ENCODE measurements at regions not wholly inside any gene's neighbourhood (a gene's known extent, or its start where the extent isn't known, plus 50 kb on each side); places are given as distances from the start of the nearest gene placed in this dataset.
"Not testable (repeated sequence)": the region's sequence is repeated elsewhere in the genome, so short reads cannot be mapped to it uniquely, and the experiment has no call there.

GRCh38 chr6:150456466-150456865 lies 87.7 kb downstream of the IYD start:
- no peak for DNase-seq (ENCODE audit: low spot score)

DNA sequence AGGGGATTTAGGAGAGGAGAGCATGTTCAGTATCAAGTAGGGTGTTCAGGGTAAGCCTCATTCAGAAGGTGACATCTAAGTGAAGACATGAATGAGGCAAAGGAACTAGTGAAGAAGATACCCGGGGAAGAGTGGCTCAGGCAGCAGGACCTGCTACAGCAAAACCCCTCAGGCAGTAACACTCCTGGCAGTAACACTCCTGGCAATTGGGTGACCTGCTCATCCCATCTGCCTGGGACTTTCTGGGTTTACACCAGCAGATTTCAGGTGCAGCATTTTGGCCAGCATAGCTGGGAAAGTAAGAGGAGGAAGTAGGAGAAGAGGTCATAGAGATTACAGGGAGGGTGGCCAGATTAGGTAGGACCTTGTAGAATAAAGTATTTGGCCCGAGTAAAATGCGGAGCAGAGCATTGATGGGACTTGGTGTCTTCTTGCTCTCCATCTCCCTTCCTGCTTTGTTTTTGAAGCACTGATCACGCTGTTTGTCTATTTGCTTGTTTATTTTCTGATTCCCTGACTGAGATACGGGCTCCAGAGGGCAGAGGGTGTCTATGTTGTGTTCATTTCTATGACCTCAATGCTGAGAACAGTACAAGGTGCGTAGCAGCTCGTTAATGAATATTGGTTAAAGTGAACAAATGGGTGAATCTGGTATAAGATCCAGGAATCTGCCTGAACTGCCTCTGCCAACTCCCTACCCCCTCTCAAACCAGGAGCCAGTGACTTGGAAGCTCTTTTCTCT lies 88.3 kb downstream of the IYD start:
- no peak for DNase-seq (ENCODE audit: low spot score)

- DNase-seq (ENCODE audit: low spot score): no peak
Observed at GRCh38 chr6:150458579-150458978, 89.8 kb downstream of the IYD start.

DNA sequence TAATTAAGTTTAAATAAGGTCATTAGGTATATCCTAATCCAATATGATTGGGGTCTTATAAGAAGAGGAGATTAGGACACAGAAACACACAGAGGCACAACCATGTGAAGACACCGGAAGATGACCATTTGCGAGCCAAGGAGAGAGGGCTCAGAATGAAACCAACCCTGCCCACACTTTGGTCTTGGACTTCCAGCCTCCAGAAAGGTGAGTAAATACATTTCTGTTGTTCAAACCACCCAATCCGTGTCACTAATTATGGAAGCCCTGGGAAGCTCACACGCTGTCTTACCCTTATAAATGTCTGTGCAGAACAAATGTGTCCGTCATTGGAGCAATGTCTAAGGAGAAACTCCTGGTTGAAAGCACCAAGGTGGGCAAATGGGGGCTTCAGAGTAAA lies 95.0 kb downstream of the IYD start:
- no peak for DNase-seq (ENCODE audit: low spot score)

GRCh38 chr6:150464966-150465365 lies 96.2 kb downstream of the IYD start:
- no peak for DNase-seq (ENCODE audit: low spot score)

DNA sequence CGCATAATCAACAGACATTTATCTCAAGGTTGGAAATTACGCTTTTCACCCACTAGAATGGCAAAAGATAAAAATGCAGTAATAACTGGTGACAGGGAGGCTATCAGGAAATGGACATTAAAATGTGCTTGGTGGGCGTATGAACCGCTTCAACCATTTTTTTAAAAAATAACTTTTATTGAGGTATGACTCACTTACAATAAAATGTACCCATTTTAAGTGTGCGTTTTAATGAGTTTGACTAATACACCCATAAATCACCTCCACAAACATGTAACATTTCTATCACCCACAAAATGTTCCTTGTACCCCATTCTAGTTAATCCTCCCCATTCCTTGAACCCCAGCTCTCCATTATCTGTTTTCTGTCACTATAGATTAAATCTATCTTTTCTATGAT lies 96.8 kb downstream of the IYD start:
- no peak for DNase-seq (ENCODE audit: low spot score)

DNA sequence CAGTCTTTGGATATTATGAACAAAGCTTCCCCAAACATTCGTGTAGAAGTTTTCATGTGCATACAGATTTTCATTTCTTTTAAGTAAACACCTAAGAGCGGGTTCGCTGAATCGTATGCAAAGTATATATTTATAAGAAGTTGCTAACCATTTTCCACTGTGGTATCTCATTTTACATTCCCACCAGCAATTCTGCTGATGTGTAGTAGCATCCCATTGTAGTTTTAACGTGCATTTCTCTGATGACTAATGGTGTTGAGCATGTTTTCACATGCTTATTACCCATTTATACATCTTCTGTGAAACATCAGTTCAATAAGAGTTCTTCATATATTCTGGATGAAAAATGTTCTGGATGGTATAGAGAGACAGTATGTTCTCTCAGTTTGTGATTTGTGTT lies 97.4 kb downstream of the IYD start:
- DNase-seq (ENCODE audit: low spot score): no peak

DNA sequence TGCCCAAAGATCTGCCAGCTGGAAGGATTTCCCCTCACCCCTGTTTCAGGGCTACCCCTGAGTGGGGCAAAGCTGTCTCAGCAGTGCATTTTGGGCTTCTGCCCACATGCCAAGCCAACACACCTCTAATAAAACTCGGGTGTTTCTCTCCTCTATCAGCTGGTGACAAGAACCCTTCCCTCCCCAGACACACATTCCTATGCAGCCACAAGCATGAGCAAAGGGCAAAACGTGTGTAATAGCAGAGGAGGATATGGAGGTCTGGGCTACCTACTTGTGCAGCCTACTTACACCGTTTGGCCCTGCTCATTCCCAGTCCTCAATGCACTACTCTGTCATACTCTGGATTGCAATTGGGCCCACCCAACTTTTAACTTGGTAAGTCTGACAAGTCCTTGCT lies 101.3 kb downstream of the IYD start:
- DNase-seq (ENCODE audit: low spot score): no peak

- DNase-seq (ENCODE audit: low spot score): no peak
Observed at GRCh38 chr6:150470960-150471665, 102.3 kb downstream of the IYD start.

GRCh38 chr6:150478656-150479545 lies 110.1 kb downstream of the IYD start:
- no peak for DNase-seq (ENCODE audit: low spot score)

DNA sequence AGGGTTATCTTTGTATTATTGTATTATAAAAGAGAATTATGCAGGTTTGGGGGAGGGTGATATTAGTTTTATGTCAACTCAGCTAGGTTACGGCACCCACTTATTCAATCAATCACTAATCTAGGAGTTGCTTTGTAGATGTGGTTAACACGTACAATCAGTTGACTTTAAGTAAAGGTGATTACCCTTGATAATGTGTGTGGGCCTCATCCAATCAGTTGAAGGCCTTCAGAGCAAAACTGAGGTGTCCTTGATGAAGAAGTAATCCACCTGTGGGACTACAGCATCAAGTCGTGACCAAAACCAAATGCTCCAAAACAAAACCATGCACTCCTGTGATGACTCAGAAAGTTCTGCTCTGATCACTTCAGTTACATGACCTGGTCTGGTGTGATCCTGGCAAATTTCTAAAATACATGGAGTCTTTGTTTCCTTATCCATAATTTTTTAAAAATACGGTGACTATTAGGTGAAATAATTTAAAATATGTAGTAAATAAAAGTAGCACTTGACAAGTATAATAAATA lies 114.1 kb downstream of the IYD start:
- no peak for DNase-seq (ENCODE audit: low spot score)

DNA sequence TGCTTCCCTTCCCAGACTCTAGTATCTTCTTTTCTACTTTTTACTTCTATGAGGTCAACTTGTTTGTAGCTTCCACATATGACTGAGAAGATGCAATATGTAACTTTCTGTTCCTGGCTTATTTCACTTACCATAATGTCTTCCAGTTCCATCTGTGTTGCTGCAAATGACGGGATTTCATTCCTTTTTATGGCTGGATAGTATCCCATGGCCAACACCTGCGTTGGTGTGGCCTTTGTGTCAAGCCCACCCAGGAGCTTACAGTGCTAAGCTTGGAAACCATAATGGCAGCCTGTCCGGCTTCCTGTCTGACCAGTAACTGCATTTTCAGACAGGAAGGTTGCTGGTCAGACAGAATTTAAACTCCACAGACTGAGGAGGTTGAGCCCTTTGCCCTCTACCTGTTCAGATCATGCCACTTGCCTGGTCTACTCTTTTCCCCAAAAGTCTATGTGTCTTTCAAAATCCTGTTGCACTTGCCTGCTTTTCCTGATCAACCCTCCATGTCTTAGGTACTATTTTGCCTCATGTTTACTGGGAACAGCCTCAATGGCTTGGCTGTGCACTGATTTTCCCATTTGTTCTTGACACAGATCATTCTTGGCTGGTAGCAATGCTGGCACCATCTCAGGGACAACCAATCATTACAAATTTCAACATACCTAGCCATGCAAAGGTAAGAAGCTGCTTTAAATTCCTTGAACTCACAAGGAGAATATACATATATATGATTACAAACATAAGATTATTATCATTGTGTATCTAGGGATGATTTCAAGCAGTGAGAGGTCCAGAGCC lies 114.3 kb upstream of the PLEKHG1 start:
- no peak for DNase-seq (ENCODE audit: low spot score)

- DNase-seq (ENCODE audit: low spot score): no peak
Observed at GRCh38 chr6:150486048-150486447, 113.6 kb upstream of the PLEKHG1 start.

GRCh38 chr6:150490586-150490985 lies 109.1 kb upstream of the PLEKHG1 start:
- DNase-seq (ENCODE audit: low spot score): no peak

DNA sequence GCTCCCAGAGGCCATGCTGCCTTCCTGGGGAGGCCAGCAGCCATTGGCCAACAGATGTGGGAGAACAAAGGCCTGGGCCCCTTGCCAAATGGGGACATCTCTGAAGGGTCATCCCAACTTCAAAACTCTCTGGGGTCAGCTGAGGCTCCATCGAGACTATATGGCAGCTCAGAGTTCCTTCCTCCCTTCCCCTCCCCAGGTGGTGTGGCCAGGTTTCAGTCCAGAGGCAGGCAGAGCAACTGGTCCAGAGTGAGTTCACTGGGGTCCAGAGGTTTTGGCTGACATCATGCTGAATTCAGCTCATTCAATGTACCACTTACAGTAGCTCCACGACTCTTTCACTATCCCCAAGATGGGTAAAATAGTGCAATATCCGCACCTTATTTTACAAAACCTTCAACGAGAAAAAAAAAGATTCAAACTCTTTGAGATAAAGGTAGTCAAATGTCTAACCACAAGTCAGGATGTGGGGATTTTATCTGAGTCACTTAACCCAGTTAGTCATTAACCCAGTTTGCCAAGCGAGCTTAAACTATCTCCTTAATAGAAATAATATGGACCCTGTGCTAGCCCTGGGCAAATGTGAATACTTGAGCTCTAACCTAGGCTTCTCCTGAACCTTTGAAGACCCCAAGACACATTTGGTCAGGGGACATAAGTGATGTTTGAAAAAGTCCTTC lies 108.4 kb upstream of the PLEKHG1 start:
- no peak for DNase-seq (ENCODE audit: low spot score)

DNA sequence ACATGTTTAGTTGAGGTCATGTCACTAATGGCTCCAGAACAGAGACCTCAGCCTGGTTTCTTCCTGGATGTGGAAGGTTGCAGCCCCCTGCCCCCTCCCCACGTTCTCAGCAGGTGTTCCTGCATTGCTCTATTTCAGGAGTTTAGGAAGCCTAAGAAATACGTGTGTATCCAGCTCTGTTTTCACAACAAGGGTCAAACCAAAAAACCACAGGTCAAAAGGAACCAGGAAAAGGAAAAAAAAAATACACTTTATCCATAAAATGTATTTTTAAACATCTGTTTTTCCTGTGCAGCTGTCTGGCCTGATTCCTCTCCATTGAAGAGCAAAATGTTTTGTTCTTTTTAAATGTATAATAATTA lies 107.9 kb upstream of the PLEKHG1 start:
- no peak for DNase-seq (ENCODE audit: low spot score)

GRCh38 chr6:150492507-150492906 lies 107.2 kb upstream of the PLEKHG1 start:
- no peak for DNase-seq (ENCODE audit: low spot score)

GRCh38 chr6:150492941-150493340 lies 106.7 kb upstream of the PLEKHG1 start:
- DNase-seq (ENCODE audit: low spot score): no peak

- DNase-seq (ENCODE audit: low spot score): not testable (repeated sequence)
Observed at GRCh38 chr6:150493552-150493951, 106.1 kb upstream of the PLEKHG1 start.

GRCh38 chr6:150494241-150494640 lies 105.4 kb upstream of the PLEKHG1 start:
- no peak for DNase-seq (ENCODE audit: low spot score)

- no peak for DNase-seq (ENCODE audit: low spot score)
Observed at GRCh38 chr6:150495126-150495525, 104.6 kb upstream of the PLEKHG1 start.
